ENCODE measurements at regions not wholly inside any gene's neighbourhood (a gene's known extent, or its start where the extent isn't known, plus 50 kb on each side); places are given as distances from the start of the nearest gene placed in this dataset.

- TF ChIP-seq EZH2 (IDR thresholded peaks at IDR 0.05; ENCODE audit: insufficient read depth, poor library complexity, severe bottlenecking) (no peak), EZH2phosphoT487 (IDR thresholded peaks at IDR 0.05; ENCODE audit: insufficient read depth, low read depth) (no peak)
Observed at GRCh38 chr12:107337346-107338095, 244.2 kb upstream of the CRY1 start.

Data from GM23248 (cell line).